ENCODE measurements at regions not wholly inside any gene's neighbourhood (a gene's known extent, or its start where the extent isn't known, plus 50 kb on each side); places are given as distances from the start of the nearest gene placed in this dataset.

DNA sequence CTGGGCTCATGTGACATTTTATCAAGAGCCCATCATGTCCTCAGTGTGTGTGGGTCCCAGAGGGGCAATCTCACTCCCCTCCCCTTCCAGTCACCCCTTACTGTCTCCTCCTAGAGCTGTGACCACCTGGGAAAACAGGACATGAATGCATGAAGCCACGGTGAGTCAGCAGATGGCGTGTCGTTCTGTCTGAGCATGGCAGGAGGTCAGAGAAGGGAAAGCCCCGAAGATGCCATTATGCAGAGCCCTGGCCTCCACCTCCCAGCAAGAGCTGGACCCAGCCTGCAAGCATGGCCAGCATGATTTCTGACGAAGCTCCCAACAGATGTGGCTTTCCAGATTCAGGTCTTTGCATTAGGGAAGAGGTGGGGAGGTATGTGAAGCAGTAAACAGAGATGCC is 118.5 kb downstream of the TLE3 start:
- TF ChIP-seq POLR2A (IDR thresholded peaks at IDR 0.05; ENCODE audit: low read length) (no peak), GATA1 (IDR thresholded peaks at IDR 0.05; ENCODE audit: low read depth, low read length) (no peak)
